Neural crest cell (in vitro differentiated cells): ENCODE measurements at regions not wholly inside any gene's neighbourhood (a gene's known extent, or its start where the extent isn't known, plus 50 kb on each side); places are given as distances from the start of the nearest gene placed in this dataset.

ENCODE experiments used
- DNase-seq: peaks from one replicate; pipeline ENCODE4 v3.0.0; 2021; ENCODE audit warnings: low read depth, mixed read lengths, low spot score
- H3K27ac Mint-ChIP-seq: one replicate; pipeline ENCODE4 v1.8.0; 2021; ENCODE audit warnings: mild to moderate bottlenecking, mixed read lengths; ENCODE audit not compliant: unreplicated experiment
- H3K27me3 Mint-ChIP-seq: 2 replicates; pipeline ENCODE4 v1.8.0; 2021; ENCODE audit warnings: low read depth, mild to moderate bottlenecking, mixed read lengths
- H3K36me3 Mint-ChIP-seq: 2 replicates; pipeline ENCODE4 v1.8.0; 2021; ENCODE audit warnings: low read depth, mild to moderate bottlenecking, mixed read lengths
- H3K4me1 Mint-ChIP-seq: 2 replicates; pipeline ENCODE4 v1.8.0; 2021; ENCODE audit warnings: mixed read lengths
- H3K4me3 Mint-ChIP-seq: one replicate; pipeline ENCODE4 v1.8.0; 2021; ENCODE audit warnings: mild to moderate bottlenecking, mixed read lengths
- H3K9me3 Mint-ChIP-seq: 2 replicates; pipeline ENCODE4 v1.8.0; 2021; ENCODE audit warnings: mixed read lengths
- TF ChIP-seq, protein P1 (sequence below): fragments of 200-600 bp; sonication (generic); conservative IDR thresholded peaks from 2 replicates; pipeline ENCODE4 v1.5.0; 2021; ENCODE audit warnings: antibody characterized with exemption, mild to moderate bottlenecking

DNA sequence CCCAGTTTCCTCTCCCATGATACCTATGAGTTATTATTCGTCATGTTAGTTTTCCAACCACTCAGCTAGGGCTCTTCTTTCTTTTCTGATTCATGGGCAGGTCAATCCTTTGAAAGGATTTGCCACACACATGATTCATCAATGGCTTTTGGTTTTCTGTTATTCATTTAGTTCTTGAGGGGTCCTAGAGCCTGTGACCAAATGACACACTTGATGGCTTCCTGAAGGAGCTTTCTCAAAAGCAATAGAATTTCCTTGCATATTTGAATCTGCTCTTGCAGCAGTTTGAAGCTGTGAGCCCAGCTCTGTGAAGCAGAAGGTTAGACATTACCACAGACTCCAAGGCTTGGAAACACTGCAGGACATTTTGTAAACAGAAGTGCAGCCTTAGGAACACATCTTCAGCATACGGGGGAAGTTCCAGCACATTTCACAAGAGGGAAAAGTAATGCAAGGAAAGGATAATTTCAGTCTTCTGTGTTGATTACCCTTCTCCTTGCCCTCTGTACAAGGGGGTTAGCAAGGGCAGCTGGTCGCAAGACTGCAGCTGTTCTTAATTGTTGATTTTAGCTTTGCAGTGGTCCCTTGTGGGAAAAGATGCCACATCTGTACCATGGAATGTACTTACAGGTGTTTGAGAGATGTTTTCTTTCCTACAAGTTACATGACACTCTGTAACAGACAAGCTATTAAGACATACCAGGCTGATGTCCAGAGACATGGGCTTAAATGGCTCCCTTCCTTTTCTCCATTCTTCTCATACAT lies 338.6 kb downstream of the KCNRG start:
- H3K36me3 Mint-ChIP-seq = no peaks in the 10 kb centered on the region
- H3K4me1 Mint-ChIP-seq = peaks cover 19% of the 10 kb centered on the region
- no peak for DNase-seq
- no peaks in the 10 kb centered on the region for H3K9me3 Mint-ChIP-seq
- H3K27me3 Mint-ChIP-seq = no peaks in the 10 kb centered on the region
- H3K27ac Mint-ChIP-seq = no peak overlapping the region
- H3K4me3 Mint-ChIP-seq = no peak overlapping the region
- TF ChIP-seq, protein P1, sequence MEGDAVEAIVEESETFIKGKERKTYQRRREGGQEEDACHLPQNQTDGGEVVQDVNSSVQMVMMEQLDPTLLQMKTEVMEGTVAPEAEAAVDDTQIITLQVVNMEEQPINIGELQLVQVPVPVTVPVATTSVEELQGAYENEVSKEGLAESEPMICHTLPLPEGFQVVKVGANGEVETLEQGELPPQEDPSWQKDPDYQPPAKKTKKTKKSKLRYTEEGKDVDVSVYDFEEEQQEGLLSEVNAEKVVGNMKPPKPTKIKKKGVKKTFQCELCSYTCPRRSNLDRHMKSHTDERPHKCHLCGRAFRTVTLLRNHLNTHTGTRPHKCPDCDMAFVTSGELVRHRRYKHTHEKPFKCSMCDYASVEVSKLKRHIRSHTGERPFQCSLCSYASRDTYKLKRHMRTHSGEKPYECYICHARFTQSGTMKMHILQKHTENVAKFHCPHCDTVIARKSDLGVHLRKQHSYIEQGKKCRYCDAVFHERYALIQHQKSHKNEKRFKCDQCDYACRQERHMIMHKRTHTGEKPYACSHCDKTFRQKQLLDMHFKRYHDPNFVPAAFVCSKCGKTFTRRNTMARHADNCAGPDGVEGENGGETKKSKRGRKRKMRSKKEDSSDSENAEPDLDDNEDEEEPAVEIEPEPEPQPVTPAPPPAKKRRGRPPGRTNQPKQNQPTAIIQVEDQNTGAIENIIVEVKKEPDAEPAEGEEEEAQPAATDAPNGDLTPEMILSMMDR = no peak

DNA sequence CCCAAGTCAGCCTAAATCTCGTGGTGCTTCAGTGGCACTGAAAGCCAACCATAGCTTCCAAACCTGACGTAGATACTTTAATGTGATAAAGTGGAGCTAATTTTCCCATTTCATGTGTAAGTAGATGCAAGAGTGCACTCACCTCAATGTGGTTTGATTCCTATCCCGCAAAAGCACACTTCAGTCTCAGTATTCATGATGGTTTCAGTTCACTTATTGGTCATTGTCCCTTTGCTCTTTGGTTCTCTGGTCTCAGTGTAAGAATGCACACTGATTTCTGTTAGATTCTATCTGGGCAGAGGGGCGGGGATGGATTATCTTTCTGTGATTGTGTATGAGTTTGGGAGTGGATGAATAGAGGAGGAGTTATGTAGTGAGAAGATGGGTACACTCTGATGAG lies 340.6 kb downstream of the KCNRG start:
- Mint-ChIP-seq H3K9me3 (no peaks in the 10 kb centered on the region), H3K27me3 (no peaks in the 10 kb centered on the region), H3K27ac (peak overlapping the region; percentile 53), H3K36me3 (no peaks in the 10 kb centered on the region), H3K4me1 (peaks cover 19% of the 10 kb centered on the region), H3K4me3 (no peak overlapping the region)
- TF ChIP-seq, protein P1 = no peak
- DNase-seq = no peak

DNA sequence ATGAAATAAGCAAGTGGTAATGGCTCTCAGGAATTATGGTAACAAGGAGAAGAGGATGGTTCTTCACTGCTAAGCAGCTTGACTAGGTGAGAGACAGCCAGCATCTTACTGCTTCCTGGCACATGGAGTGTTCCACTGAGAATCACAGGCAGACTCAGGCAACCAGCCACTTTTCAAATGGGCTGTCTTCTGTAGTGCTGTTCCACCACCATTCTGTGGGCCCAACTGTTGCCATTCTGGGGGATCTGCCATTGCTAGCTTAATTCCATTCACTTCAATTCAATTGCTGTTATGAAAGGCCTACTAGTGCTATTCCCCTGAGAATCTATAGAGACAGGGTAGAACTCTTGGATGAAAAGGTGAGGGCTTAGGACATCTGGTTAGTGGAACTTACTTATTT lies 341.9 kb downstream of the KCNRG start:
- no peaks in the 10 kb centered on the region for H3K36me3 Mint-ChIP-seq
- H3K4me3 Mint-ChIP-seq = no peak overlapping the region
- H3K27me3 Mint-ChIP-seq = no peaks in the 10 kb centered on the region
- DNase-seq = no peak
- H3K9me3 Mint-ChIP-seq = no peaks in the 10 kb centered on the region
- H3K27ac Mint-ChIP-seq = no peak overlapping the region
- H3K4me1 Mint-ChIP-seq = peaks cover 19% of the 10 kb centered on the region
- TF ChIP-seq, protein P1 = no peak

DNA sequence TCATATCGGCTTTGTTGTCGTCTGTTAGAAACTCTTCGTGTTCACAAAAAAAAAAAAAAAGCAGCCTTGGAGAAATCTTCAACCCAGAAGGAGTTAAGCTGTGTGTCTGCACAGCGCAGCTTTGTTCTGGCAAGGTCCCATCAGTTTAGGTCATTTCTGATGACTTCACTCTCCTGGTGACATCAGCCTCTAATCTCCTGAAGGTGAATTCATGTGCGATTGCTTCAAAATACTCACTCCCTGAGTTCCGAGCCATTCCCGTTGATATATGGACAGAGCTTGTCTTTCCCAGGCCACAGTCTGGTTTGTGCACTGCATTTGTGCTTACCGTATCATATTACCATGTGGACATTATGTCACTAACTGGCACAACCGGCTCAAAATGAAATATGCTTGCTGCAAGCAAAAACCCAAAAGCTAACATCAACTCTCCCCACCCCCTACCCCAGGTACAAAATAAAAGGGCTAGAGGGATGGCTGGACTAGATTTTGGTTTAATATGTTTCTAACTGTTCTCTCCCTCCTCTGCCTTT lies 342.4 kb downstream of the KCNRG start:
- Mint-ChIP-seq H3K27ac (peak overlapping the region; percentile 76), H3K9me3 (no peaks in the 10 kb centered on the region), H3K27me3 (no peaks in the 10 kb centered on the region), H3K4me1 (peaks cover 19% of the 10 kb centered on the region), H3K36me3 (no peaks in the 10 kb centered on the region), H3K4me3 (no peak overlapping the region)
- TF ChIP-seq, protein P1 = no peak
- no peak for DNase-seq

DNA sequence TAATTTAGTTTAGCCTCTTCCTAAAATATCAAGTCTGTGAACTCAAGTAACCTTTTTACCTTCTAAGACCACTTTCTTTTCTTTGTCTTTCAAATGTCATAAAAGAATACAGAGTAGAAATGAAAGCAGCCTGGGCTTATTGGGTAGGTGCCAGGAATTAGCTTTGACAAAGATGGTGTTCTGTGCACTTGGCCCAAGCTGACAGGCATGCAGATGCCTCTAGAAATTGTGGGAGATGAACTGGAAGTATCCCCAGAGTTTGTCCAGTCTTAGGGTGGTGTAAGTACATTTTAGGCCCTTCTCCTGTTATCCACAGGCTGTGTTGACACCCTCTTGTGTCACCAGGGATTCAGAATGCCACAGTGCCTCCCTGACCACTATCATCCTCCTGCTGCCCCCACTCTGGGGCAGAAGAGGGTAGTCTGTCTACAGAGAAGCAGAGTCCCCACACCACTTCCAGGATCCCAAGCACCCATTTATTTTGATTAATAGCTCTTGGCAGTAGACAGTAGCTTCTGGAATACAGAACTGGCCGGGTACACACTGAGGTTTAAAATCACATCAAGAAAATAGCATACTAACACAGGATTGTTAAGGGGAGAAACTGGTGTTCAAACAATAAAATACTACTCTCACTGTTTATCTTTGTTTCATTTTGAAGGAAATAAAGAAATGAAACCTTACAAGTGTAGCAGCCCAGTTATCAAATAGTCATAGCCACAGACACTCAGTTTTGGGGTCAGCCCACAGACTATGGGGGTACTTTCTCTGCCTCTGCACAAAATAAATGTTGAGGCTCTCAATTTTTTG lies 343.2 kb downstream of the KCNRG start:
- Mint-ChIP-seq H3K36me3 (no peaks in the 10 kb centered on the region), H3K27ac (no peak overlapping the region), H3K9me3 (no peaks in the 10 kb centered on the region), H3K4me1 (peaks cover 14% of the 10 kb centered on the region), H3K27me3 (no peaks in the 10 kb centered on the region), H3K4me3 (no peak overlapping the region)
- TF ChIP-seq, protein P1 = no peak
- no peak for DNase-seq
